Astrocyte (in vitro differentiated cells and primary cell): ENCODE measurements at regions not wholly inside any gene's neighbourhood (a gene's known extent, or its start where the extent isn't known, plus 50 kb on each side); places are given as distances from the start of the nearest gene placed in this dataset.

ENCODE experiments used
- EZH2 ChIP-seq: IDR thresholded peaks from 2 replicates; pipeline ENCODE4 v1.6.1; 2012; ENCODE audit warnings: mild to moderate bottlenecking, low read length, inconsistent platforms; ENCODE audit not compliant: insufficient read depth
- TF ChIP-seq, protein P1 (sequence below): IDR thresholded peaks from 2 replicates; pipeline ENCODE4 v1.5.1; 2011; ENCODE audit warnings: low read depth, mild to moderate bottlenecking, inconsistent platforms, low read length, moderate library complexity; ENCODE audit not compliant: insufficient read depth

DNA sequence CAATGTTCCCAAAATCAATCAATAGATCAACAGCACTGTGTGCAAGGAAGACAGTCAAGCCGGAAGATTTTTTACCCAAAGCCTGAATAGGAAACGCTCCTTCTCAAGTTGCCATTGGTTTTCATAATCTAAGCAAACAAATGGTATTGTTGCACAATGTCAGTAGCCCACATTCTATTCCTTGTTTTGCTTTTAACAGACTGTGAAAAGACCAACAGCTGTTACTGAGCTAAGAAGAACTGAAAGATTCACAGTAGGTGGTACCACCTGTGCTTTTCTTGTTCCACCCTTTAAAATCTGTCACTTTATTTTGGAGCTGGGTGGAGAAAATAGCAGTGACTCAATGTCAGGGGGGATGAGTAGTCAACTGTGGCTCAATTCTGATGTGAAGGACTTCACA lies 357.5 kb upstream of the CADM2 start:
- TF ChIP-seq, protein P1, sequence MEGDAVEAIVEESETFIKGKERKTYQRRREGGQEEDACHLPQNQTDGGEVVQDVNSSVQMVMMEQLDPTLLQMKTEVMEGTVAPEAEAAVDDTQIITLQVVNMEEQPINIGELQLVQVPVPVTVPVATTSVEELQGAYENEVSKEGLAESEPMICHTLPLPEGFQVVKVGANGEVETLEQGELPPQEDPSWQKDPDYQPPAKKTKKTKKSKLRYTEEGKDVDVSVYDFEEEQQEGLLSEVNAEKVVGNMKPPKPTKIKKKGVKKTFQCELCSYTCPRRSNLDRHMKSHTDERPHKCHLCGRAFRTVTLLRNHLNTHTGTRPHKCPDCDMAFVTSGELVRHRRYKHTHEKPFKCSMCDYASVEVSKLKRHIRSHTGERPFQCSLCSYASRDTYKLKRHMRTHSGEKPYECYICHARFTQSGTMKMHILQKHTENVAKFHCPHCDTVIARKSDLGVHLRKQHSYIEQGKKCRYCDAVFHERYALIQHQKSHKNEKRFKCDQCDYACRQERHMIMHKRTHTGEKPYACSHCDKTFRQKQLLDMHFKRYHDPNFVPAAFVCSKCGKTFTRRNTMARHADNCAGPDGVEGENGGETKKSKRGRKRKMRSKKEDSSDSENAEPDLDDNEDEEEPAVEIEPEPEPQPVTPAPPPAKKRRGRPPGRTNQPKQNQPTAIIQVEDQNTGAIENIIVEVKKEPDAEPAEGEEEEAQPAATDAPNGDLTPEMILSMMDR = no peak
- no peak for TF ChIP-seq EZH2
